GM12874 (cell line): ENCODE measurements at regions not wholly inside any gene's neighbourhood (a gene's known extent, or its start where the extent isn't known, plus 50 kb on each side); places are given as distances from the start of the nearest gene placed in this dataset.

Source experiments
- TF ChIP-seq, protein P1 (sequence below): IDR thresholded peaks from 2 replicates; pipeline ENCODE4 v1.5.1; 2011; ENCODE audit warnings: low read depth, mild to moderate bottlenecking, control low read depth, low read length, moderate library complexity; ENCODE audit not compliant: insufficient read depth

DNA sequence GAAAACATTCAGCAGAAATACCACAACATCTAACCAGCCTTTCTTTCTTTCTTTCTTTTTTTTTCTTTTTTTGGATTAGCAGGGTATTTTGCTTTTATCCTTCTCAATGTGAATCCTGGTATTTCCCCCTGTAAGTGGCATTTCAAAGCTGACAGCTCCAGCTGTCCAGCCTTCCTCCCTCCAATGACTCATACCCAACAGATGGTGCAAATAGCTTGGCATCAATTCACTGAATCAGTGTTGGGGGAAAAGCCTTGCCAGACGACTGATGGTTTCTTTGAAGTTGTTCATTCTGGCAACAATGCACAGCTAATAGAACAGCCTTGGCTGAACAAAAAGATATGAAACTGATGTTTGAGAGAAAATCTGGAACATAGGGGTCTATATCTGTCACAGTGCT lies 316.8 kb upstream of the STEAP1 start:
- TF ChIP-seq, protein P1, sequence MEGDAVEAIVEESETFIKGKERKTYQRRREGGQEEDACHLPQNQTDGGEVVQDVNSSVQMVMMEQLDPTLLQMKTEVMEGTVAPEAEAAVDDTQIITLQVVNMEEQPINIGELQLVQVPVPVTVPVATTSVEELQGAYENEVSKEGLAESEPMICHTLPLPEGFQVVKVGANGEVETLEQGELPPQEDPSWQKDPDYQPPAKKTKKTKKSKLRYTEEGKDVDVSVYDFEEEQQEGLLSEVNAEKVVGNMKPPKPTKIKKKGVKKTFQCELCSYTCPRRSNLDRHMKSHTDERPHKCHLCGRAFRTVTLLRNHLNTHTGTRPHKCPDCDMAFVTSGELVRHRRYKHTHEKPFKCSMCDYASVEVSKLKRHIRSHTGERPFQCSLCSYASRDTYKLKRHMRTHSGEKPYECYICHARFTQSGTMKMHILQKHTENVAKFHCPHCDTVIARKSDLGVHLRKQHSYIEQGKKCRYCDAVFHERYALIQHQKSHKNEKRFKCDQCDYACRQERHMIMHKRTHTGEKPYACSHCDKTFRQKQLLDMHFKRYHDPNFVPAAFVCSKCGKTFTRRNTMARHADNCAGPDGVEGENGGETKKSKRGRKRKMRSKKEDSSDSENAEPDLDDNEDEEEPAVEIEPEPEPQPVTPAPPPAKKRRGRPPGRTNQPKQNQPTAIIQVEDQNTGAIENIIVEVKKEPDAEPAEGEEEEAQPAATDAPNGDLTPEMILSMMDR: no peak

DNA sequence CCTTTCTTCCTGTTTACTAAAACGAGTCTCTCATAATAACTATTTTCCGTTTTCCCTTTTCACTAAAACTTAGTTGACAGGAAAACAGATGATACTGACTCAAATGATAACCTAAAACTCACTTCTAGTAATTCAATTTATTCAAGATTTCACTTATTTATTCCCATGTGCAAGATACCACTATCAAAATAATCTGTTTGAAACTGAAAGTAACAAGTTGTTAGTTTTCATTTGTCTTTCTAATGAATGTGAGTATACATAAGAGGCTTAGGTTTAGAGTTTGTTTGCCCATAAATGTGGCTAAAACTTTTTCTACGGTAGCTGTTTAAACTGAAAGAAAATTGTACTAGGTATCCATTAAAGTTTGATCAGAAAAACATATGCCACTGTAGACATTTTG lies 314.9 kb upstream of the STEAP1 start:
- TF ChIP-seq, protein P1: no peak

DNA sequence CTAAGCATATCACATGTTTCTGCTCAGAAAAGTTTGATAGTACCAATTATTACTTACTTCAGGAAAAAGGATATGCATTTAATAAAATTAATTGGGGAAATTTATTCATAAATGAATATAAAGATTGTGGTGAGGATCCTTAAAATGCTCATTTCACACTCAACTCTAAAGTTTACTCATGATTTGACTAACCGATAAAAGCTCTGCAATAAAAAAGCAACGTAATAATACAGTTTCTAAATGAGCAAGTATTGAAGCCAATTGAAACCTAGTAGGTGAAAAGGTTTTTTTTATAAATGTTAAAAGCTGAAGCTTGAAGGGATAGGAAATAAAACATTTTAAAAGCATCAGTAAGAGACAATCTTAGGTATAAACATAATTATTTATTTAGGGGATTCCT lies 308.3 kb upstream of the STEAP1 start:
- TF ChIP-seq, protein P1: no peak

- TF ChIP-seq, protein P1: no peak
These were observed 305.2 kb upstream of the STEAP1 start for GRCh38 chr7:89849052-89849451.

DNA sequence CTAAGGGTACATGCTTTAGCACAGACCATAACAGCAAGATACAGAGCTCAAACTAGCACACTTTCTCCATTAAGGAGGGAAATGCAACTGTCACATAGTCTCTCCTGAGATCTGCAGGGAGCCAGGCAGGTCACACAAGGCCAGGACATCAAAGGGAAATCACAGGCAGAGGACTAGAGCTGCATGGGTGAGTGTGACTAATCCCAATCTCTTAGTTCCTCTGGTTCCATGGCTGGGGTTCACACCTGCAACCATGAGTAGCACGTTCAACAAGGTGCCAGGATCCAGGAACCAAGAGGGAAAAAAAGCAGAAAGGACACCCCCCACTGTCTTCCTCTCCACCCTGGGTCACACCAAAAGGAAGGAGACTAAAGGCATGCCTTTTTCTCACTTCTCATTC lies 296.5 kb upstream of the STEAP1 start:
- TF ChIP-seq, protein P1: no peak

DNA sequence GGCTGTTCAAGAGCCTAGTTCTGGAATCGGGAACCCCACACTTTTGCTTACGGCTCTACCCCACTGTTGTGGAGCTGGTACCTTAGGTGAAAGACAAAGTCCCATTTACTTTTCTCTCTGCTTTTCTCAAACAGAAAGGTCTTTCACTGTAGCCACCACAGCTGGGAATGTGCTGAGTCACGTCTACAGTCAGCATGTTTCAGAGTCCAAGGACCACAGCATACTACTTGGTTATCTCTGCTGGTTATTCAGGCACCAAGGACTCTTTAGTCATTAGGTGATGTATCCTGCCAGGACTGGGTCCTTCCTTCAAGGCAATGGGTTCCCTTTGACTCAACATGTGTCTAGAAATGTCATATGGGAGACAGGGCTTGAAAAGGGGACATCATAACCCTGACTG lies 266.8 kb upstream of the STEAP1 start:
- TF ChIP-seq, protein P1: no peak

DNA sequence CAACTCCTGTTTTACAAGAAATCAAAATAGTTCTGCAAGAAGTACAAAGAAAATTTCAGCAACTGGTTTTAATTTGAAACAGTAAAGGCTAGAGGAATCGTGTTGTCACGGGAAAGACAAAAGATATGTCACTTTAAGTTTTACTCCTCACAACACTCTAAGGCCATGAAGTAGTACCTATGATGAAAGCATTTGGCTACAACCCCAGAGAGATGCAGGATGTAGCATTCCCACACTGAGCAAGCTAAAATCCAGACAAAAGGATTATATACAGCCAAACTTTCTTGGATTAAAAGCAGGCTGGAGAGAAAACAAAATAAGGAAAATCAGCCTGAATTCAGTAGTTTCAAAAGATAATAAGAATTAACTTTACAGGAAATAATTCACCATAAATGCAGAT lies 245.5 kb upstream of the STEAP1 start:
- TF ChIP-seq, protein P1: no peak

DNA sequence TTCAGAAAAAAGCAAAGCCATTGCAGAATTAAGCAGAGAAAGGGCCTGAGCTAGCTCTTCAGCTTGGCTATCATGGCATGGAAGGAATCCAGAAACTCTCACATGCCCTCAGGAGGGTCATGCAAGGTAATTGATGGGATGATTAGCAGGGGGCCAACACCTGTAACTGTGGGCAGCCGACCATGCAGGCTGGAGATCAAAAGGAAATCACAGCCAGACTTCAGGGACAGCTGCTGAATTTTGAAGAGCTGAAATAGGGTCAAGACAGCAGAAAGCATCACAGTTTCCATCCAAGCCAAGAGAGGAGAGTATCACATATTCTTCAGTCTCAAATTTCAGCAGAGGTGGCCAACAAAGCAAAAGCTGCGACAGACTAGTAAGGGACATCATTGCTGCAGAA lies 239.6 kb upstream of the STEAP1 start:
- TF ChIP-seq, protein P1: no peak
